Omental fat pad (tissue), 3 donors: ENCODE measurements at regions not wholly inside any gene's neighbourhood (a gene's known extent, or its start where the extent isn't known, plus 50 kb on each side); places are given as distances from the start of the nearest gene placed in this dataset.

Experiments used
- ATAC-seq: fragments of 150-250 bp; one replicate; pipeline ENCODE4 v1.9.1; 2016; ENCODE audit warnings: mild to moderate bottlenecking, moderate library complexity; ENCODE audit not compliant: low FRiP score
- DNase-seq: peaks from one replicate; pipeline ENCODE4 v3.0.0-alpha.2; 2019; ENCODE audit warnings: low spot score
- TF ChIP-seq, protein P1 (sequence below), 3 donors: fragments of 450-650 bp; IDR thresholded peaks; one replicate each; pipeline ENCODE4 v1.5.1; 2016 to 2017; ENCODE audit warnings: antibody characterized with exemption in 3 of 3, mild to moderate bottlenecking in 3 of 3, moderate library complexity in 2 of 3

GRCh38 chr1:94648225-94649007 is 106.9 kb upstream of the F3 start:
- TF ChIP-seq, protein P1, sequence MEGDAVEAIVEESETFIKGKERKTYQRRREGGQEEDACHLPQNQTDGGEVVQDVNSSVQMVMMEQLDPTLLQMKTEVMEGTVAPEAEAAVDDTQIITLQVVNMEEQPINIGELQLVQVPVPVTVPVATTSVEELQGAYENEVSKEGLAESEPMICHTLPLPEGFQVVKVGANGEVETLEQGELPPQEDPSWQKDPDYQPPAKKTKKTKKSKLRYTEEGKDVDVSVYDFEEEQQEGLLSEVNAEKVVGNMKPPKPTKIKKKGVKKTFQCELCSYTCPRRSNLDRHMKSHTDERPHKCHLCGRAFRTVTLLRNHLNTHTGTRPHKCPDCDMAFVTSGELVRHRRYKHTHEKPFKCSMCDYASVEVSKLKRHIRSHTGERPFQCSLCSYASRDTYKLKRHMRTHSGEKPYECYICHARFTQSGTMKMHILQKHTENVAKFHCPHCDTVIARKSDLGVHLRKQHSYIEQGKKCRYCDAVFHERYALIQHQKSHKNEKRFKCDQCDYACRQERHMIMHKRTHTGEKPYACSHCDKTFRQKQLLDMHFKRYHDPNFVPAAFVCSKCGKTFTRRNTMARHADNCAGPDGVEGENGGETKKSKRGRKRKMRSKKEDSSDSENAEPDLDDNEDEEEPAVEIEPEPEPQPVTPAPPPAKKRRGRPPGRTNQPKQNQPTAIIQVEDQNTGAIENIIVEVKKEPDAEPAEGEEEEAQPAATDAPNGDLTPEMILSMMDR (IDR thresholded peaks at IDR 0.05) = no peak
- DNase-seq = peak; percentile 39
- peak; percentile 94 for ATAC-seq

- TF ChIP-seq, protein P1 (IDR thresholded peaks at IDR 0.05) = no peak
- DNase-seq (no peak), ATAC-seq (no peak)
Measured at GRCh38 chr1:94646786-94647555, 105.4 kb upstream of the F3 start.

DNA sequence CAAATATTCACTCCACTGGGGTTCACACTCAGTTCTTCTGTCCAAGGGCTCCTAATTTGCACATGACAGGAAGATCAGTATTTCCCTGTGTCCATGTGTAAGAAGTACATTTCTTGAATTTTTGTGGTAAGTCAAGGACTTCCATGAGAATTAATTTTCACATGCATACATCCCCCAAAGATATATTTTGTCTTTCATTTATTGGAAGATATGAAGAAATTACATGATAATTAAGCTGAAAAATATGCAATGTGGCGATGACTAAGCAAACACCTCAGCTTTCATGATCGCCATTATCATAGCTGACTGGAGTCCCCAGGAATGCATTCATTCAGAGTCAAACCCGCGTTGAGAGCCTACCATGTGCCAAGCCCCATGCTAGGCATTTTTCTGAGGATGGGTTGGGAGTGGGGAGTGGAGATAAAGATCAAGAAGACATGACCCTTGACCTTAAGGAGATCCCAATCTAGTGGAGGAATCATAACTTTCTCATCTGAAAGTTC is 104.6 kb upstream of the F3 start:
- ATAC-seq (no peak), DNase-seq (no peak)
- TF ChIP-seq, protein P1 (IDR thresholded peaks at IDR 0.05) = no peak

DNA sequence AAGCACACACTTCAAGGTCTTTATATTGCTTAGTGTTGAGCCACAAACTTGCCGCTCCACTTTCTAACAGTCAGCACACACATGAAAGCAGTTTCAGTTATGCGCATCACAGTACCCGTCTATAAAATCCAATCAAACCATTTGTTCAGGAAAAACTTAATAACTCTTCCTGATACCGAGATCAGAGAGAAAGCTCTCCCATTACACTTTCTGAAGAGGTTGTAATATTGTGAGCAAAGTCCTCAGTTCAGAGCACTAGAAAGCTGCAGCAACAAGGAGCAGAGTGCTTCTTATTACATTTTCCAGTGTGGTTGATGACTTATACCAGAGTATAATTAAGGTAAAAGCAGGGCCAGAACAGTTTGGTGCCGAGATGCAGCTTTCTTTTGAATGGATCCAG is 102.8 kb upstream of the F3 start:
- TF ChIP-seq, protein P1 (IDR thresholded peaks at IDR 0.05) = no peak
- DNase-seq (no peak), ATAC-seq (no peak)

DNA sequence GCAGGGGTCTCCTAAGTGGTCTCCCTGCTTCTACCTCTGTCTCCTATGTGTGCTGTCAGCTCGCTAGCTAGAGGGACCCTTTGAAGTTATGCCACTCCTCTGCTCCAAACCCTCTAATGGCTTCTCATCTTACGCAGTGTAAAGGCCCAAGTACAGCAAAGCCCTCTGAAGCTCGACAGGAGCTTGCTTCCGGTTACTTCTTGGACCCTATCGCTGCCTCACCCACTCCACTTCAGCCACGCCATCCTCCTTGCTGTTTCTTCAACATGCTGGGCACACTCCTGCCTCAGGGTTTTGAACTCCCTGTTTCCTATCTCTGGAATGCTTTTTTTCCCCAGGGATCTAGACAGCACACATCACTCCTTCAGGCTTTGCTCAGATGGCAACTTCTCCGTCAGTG is 102.3 kb upstream of the F3 start:
- DNase-seq (no peak), ATAC-seq (no peak)
- TF ChIP-seq, protein P1 (IDR thresholded peaks at IDR 0.05) = no peak

DNA sequence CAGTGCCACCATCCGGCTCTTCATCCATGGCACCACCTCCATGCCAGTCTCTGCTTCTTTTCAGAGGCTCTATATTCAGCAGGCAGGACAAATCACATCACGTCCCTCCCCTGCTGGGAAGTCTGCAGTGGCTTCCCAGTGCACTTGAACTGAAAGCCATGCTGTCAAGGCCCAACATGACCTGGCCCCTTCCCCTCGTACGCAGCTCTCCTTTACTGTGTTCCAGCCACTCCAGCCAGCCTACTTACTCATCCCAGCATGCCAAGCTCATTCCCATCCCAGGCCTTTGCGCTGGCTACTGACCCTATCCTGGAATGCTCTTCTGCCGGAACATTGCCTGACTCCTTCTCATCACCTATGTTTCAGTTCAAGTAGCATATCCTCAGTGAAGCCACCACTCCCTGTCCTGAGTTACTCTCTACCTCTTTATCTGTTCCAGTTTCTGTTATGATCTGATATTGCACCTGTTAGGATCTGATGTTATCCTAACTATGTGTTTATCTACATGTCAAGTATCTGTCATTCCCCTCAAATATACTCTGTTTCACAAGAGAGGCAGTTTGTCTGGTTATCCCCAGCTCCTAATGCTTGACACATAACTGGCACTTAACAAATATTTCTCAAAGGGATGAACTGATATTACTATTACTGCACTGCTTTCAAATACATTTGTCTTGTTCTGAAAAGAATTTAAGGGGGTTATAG is 101.2 kb upstream of the F3 start:
- ATAC-seq (peak; percentile 31), DNase-seq (no peak)
- TF ChIP-seq, protein P1 (IDR thresholded peaks at IDR 0.05) = no peak
